GM12878 (cell line): ENCODE measurements at regions not wholly inside any gene's neighbourhood (a gene's known extent, or its start where the extent isn't known, plus 50 kb on each side); places are given as distances from the start of the nearest gene placed in this dataset.

Experiments used
- ATAC-seq: fragments of 200-7000 bp; cut with Tn5 transposase; 3 replicates; pipeline ENCODE4 v1.9.1; 2020; ENCODE audit warnings: mild to moderate bottlenecking, moderate library complexity
- BruUV-seq: library from RNA; stranded (reverse); fragments of 400-500 nt; replicated peaks from 2 replicates; lab custom pipeline; 2021; lab: Mats Ljungman, UMichigan
- CTCF ChIA-PET: fragments of 300-600 bp; sonication (Branson Sonifier 250); formaldehyde crosslinking; extraction: SDS; loops from one replicate; lab custom pipeline; 2021; ENCODE audit warnings: inconsistent platforms; lab: Yijun Ruan, JAX
- POLR2A ChIA-PET: fragments of 350-600 bp; formaldehyde crosslinking; extraction: SDS; loops from one replicate; lab custom pipeline; 2021; ENCODE audit warnings: inconsistent platforms; lab: Charles Lee
- RAD21 ChIA-PET: fragments of 300-600 bp; sonication (Branson Sonifier 250); formaldehyde crosslinking; loops from one replicate; lab custom pipeline; 2023; ENCODE audit warnings: antibody characterized with exemption; ENCODE audit not compliant: unreplicated experiment; lab: Charles Lee
- SMC1A ChIA-PET: fragments of 300-600 bp; sonication (Branson Sonifier 250); formaldehyde crosslinking; loops from one replicate; lab custom pipeline; 2023; ENCODE audit not compliant: unreplicated experiment, uncharacterized antibody; lab: Charles Lee
- DNase-seq: peaks from one replicate; pipeline ENCODE4 v3.0.0-alpha.2; 2011; ENCODE audit warnings: low read depth, low spot score
- FAIRE-seq: peaks from 3 replicates; lab custom pipeline; 2011; peaks lifted over from hg19 to GRCh38; lab: Jason Lieb, UNC
- H2AFZ ChIP-seq: 2 replicates; pipeline ENCODE4 v1.6.0; 2011; ENCODE audit warnings: low read depth, low read length, control low read depth; ENCODE audit not compliant: control insufficient read depth
- H3K27ac ChIP-seq: 2 replicates; pipeline ENCODE4 v1.5.1; 2011; ENCODE audit warnings: control low read depth; ENCODE audit not compliant: control insufficient read depth, insufficient read depth
- H3K27me3 ChIP-seq, 2 experiments: replicated peaks in 1 of 2; 2 replicates each; pipeline versions ENCODE4 v1.6.0 to v1.6.1; 2011; ENCODE audit warnings: low read length in 1 of 2; ENCODE audit not compliant: control insufficient read depth in 2 of 2, insufficient read depth in 2 of 2
- H3K36me3 ChIP-seq, 2 experiments: 2 replicates each; pipeline ENCODE4 v1.5.1; 2011; ENCODE audit warnings: low read length in 1 of 2; ENCODE audit not compliant: control insufficient read depth in 2 of 2, insufficient read depth in 2 of 2
- H3K4me1 ChIP-seq: 2 replicates; pipeline ENCODE4 v1.6.1; 2011; ENCODE audit warnings: mild to moderate bottlenecking, low read length, moderate library complexity, mixed read lengths; ENCODE audit not compliant: control insufficient read depth, insufficient read depth
- H3K4me2 ChIP-seq: 2 replicates; pipeline ENCODE4 v1.6.0; 2011; ENCODE audit warnings: control low read depth; ENCODE audit not compliant: control insufficient read depth, insufficient read depth
- H3K4me3 ChIP-seq: fragments of 200-600 bp; sonication (generic); 2 replicates; pipeline ENCODE4 v1.5.1; 2016
- H3K79me2 ChIP-seq: 2 replicates; pipeline ENCODE4 v1.6.0; 2011; ENCODE audit warnings: low read length; ENCODE audit not compliant: control insufficient read depth, insufficient read depth
- H3K9ac ChIP-seq: 2 replicates; pipeline ENCODE4 v1.8.0; 2011; ENCODE audit warnings: low read length, control low read depth, mixed read lengths; ENCODE audit not compliant: control insufficient read depth, insufficient read depth
- H3K9me3 ChIP-seq: replicated peaks from 3 replicates; pipeline ENCODE4 v1.5.1; 2011; ENCODE audit warnings: mild to moderate bottlenecking, low read length; ENCODE audit not compliant: control insufficient read depth, insufficient read depth
- H4K20me1 ChIP-seq: 2 replicates; pipeline ENCODE4 v1.6.0; 2011; ENCODE audit not compliant: control insufficient read depth, insufficient read depth
- ATF2 ChIP-seq: IDR thresholded peaks from 2 replicates; pipeline ENCODE4 v1.6.1; 2012; ENCODE audit warnings: low read length, inconsistent platforms
- ATF3 ChIP-seq: IDR thresholded peaks from 2 replicates; pipeline ENCODE4 v1.6.1; 2011; ENCODE audit warnings: low read depth, mild to moderate bottlenecking, low read length, moderate library complexity, borderline replicate concordance; ENCODE audit errors: extremely low read depth
- BCL11A ChIP-seq: IDR thresholded peaks from 2 replicates; pipeline ENCODE4 v1.6.1; 2011; ENCODE audit warnings: low read depth, low read length
- CBX5 ChIP-seq: sonication (generic); IDR thresholded peaks from 2 replicates; pipeline ENCODE4 v1.6.1; 2016; ENCODE audit warnings: low read depth, moderate library complexity, mild to moderate bottlenecking, inconsistent platforms
- E2F4 ChIP-seq: IDR thresholded peaks from 2 replicates; pipeline ENCODE4 v1.6.1; 2012; ENCODE audit warnings: low read depth, low read length, improper control_type of control experiment
- FOXK2 ChIP-seq: fragments of 450-650 bp; IDR thresholded peaks from 2 replicates; pipeline ENCODE4 v1.6.1; 2017; ENCODE audit warnings: mild to moderate bottlenecking, moderate library complexity
- PML ChIP-seq: IDR thresholded peaks from 2 replicates; pipeline ENCODE4 v1.6.1; 2012; ENCODE audit warnings: low read length, inconsistent platforms
- SRF ChIP-seq, 2 experiments: IDR thresholded peaks; 2 replicates each; pipeline ENCODE4 v1.6.1; 2011; ENCODE audit warnings: low read depth in 2 of 2, low read length in 2 of 2, mild to moderate bottlenecking in 1 of 2, moderate library complexity in 1 of 2
- in situ Hi-C: fragments of 300-500 bp; cut with MboI; formaldehyde crosslinking; loops from 9 replicates; pipeline ENCODE4 v1.14.3; 2018; ENCODE audit warnings: mixed read lengths
- intact Hi-C: fragments of 100-400 bp; cut with micrococcal nuclease; formaldehyde crosslinking; loops from one replicate; pipeline ENCODE4 v1.14.2; 2022; ENCODE audit not compliant: unreplicated experiment
- TF ChIP-seq, protein P1 (sequence below): IDR thresholded peaks from 2 replicates; pipeline ENCODE4 v1.6.1; 2011; ENCODE audit warnings: low read depth, low read length, improper control_type of control experiment, borderline replicate concordance

DNA sequence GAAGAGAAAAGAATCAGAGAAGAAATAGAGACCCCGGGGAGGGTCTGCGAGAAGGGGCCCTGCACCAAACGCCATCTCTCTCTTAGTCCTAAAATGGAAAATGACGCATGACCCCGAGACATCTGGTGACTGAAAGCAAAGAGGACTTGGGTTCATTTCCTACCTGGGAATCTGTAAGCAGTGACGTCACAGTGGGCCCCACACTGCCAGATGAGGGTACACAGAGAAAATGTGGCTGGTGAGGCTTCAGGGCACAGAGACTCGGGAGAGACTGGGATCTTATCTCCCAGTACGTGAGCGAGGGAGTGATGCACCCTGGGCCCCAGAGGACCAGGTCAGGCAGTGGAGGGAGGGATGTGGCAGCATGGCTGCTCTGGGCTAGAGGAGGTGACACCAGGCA, 288.1 kb upstream of the SFSWAP start (continued):
- TF ChIP-seq FOXK2 (no peak), ATF3 (no peak)

DNA sequence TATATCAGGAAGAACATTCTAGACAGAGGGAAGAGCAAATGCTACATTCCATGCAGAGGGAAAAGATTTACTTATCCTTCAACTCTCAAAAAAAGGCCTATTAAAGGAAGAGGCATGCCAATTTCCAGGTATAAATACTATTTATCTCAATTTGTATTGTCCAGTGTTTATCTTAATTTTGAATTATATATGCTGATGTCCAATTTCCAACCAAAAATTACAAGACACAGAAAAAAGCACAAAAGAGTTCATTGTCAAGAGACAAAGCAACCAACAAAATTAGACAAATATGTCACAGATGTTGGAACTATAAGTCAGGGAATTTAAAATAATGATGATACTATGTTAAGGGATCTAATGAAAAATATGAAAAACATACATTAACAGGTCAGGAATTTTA, 286.6 kb upstream of the SFSWAP start:
- no peak overlapping the region for H2AFZ ChIP-seq
- H3K4me1 ChIP-seq = no peaks in the 10 kb centered on the region
- BruUV-seq = no TSS peak
- H3K9ac ChIP-seq = no peak overlapping the region
- ChIA-PET SMC1A (no interaction called here), RAD21 (no interaction called here), POLR2A (no interaction called here), CTCF (no interaction called here)
- H3K36me3 ChIP-seq = no peaks in the 10 kb centered on the region
- no peak overlapping the region for H3K4me2 ChIP-seq
- intact Hi-C loops (no loop called here), in situ Hi-C loops (no loop called here)
- ATAC-seq = no peak
- no peak overlapping the region for H3K4me3 ChIP-seq
- no peak for TF ChIP-seq ATF2
- no peak for TF ChIP-seq SRF (IDR thresholded peaks at IDR 0.05; ENCODE audit: low read depth in 2 of 2, low read length in 2 of 2)
- TF ChIP-seq PML = no peak
- no peak for TF ChIP-seq BCL11A
- TF ChIP-seq, protein P1, sequence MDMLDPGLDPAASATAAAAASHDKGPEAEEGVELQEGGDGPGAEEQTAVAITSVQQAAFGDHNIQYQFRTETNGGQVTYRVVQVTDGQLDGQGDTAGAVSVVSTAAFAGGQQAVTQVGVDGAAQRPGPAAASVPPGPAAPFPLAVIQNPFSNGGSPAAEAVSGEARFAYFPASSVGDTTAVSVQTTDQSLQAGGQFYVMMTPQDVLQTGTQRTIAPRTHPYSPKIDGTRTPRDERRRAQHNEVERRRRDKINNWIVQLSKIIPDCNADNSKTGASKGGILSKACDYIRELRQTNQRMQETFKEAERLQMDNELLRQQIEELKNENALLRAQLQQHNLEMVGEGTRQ = no peak
- TF ChIP-seq E2F4 = no peak
- no peak for TF ChIP-seq CBX5
- DNase-seq = no peak
- no peaks in the 10 kb centered on the region; the same call in 1 of the 2 replicates for H4K20me1 ChIP-seq
- H3K79me2 ChIP-seq = no peaks in the 10 kb centered on the region
- H3K27me3 ChIP-seq = 0 out of 4 replicates have a peak, but pooled peaks cover 0 to 3% of the 10 kb centered on the region in 2 experiments
- no peaks in the 10 kb centered on the region; the same call in 2 of the 3 replicates for H3K9me3 ChIP-seq
- no peak overlapping the region for H3K27ac ChIP-seq
- no peak for FAIRE-seq
